ENCODE measurements at regions not wholly inside any gene's neighbourhood (a gene's known extent, or its start where the extent isn't known, plus 50 kb on each side); places are given as distances from the start of the nearest gene placed in this dataset.
"Not testable (repeated sequence)": the region's sequence is repeated elsewhere in the genome, so short reads cannot be mapped to it uniquely, and the experiment has no call there.

DNA sequence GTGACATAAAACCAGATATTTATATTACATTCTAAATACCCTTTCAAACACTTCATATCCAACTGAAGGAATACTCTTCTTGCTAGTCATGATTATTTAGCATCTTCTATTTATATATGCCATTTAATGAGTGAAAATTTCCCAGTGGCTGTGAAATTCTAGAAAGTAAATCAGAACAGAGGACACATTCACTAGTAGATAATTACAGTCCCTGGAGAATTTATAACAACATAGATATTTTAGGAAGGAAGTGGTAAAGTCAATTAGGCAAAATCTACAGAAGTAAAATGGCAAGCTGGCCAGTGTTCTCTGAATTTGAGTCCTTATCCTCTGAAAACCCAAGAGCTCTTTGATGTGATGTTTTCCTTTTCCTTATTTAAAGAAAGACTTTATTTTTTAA lies 121.8 kb downstream of the PMAIP1 start:
- Histone ChIP-seq H3K36me3 (no peaks in the 10 kb centered on the region), H3K4me1 (no peaks in the 10 kb centered on the region), H3K9me3 (no peaks in the 10 kb centered on the region), H3K27me3 (no peaks in the 10 kb centered on the region), H3K4me3 (no peak overlapping the region), H3K27ac (no peak overlapping the region)
- no peak for DNase-seq (ENCODE audit: extremely low spot score in 2 of 2)
- intact Hi-C loops (cut with DNase I) = no loop called here
- TF ChIP-seq POLR2AphosphoS5 (IDR thresholded peaks at IDR 0.05; ENCODE audit: insufficient read depth in 1 of 2, low read depth in 1 of 2) (no peak), POLR2A (IDR thresholded peaks at IDR 0.05) (no peak)
- TF ChIP-seq, protein P1, sequence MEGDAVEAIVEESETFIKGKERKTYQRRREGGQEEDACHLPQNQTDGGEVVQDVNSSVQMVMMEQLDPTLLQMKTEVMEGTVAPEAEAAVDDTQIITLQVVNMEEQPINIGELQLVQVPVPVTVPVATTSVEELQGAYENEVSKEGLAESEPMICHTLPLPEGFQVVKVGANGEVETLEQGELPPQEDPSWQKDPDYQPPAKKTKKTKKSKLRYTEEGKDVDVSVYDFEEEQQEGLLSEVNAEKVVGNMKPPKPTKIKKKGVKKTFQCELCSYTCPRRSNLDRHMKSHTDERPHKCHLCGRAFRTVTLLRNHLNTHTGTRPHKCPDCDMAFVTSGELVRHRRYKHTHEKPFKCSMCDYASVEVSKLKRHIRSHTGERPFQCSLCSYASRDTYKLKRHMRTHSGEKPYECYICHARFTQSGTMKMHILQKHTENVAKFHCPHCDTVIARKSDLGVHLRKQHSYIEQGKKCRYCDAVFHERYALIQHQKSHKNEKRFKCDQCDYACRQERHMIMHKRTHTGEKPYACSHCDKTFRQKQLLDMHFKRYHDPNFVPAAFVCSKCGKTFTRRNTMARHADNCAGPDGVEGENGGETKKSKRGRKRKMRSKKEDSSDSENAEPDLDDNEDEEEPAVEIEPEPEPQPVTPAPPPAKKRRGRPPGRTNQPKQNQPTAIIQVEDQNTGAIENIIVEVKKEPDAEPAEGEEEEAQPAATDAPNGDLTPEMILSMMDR (IDR thresholded peaks at IDR 0.05) = no peak

DNA sequence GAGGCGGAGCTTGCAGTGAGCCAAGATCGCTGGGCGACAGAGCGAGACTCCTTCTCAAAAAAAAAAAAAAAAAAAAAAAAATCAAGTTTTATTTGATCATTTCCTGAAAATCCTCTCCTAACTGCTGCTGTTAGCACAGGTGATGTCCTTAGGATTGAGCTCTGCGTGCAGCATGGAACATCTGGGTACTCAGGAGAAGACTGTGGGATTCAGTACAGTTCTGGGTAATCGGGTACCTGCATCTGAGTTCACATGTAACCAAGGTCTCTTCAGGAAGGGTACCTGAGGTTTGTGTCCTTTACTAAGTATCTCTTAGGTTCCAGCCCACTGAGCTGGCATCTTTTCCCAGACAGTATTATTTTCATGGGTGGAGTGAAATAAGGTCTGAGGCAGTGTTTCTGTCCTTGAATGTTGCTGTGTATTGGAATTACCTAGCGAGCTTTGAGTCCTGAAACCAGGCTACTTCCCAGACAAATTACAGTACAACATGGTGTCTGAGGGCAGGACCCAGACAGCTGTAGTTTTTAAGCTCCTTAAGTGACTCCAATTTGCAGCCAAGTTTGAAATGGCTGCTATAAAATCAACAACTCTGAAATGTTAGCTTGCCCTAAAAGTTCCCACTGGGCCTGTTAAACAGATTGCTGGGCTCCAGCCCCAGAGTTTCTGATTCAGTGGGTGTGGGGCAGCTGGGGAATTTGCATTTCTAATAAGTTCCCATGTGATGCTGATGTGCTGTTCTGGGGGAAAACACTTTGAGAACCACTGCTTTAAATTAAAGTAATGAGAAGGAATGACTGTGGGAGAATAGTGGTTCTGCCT lies 120.5 kb downstream of the PMAIP1 start:
- intact Hi-C loops (cut with DNase I) = no loop called here
- Histone ChIP-seq H3K4me3 (no peak overlapping the region), H3K9me3 (no peaks in the 10 kb centered on the region), H3K4me1 (no peaks in the 10 kb centered on the region), H3K36me3 (no peaks in the 10 kb centered on the region), H3K27me3 (no peaks in the 10 kb centered on the region), H3K27ac (no peak overlapping the region)
- TF ChIP-seq POLR2A (IDR thresholded peaks at IDR 0.05) = no peak
- TF ChIP-seq POLR2AphosphoS5 (IDR thresholded peaks at IDR 0.05; ENCODE audit: insufficient read depth in 1 of 2, low read depth in 1 of 2) = no peak
- TF ChIP-seq, protein P1 (IDR thresholded peaks at IDR 0.05) = no peak
- no peak for DNase-seq (ENCODE audit: extremely low spot score in 2 of 2)

DNA sequence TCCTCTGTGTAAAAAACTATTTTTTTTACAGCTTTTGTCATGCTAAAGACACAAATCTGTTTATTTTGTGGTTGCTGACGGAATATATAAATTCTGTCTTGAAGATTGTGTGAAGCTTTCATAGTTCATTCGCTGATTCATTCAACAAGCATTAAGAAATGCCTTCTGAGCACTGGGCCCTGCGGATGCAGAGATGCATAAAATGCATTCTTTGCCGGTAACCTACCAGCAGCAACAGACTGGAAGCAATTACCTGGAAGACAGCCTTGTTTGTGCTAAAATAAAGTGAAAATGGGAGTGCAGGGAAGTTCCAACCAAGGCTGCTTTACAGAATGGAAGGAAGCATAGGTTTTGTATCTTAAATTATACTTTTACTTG lies 119.7 kb downstream of the PMAIP1 start:
- H3K9me3 ChIP-seq = no peaks in the 10 kb centered on the region
- TF ChIP-seq POLR2A (IDR thresholded peaks at IDR 0.05) = no peak
- TF ChIP-seq, protein P1 (IDR thresholded peaks at IDR 0.05) = no peak
- no peak for TF ChIP-seq POLR2AphosphoS5 (IDR thresholded peaks at IDR 0.05; ENCODE audit: insufficient read depth in 1 of 2, low read depth in 1 of 2)
- no peaks in the 10 kb centered on the region for H3K27me3 ChIP-seq
- H3K36me3 ChIP-seq = no peaks in the 10 kb centered on the region
- intact Hi-C loops (cut with DNase I) = no loop called here
- no peak for DNase-seq (ENCODE audit: extremely low spot score in 2 of 2)
- no peak overlapping the region for H3K4me3 ChIP-seq
- H3K27ac ChIP-seq = no peak overlapping the region
- no peaks in the 10 kb centered on the region for H3K4me1 ChIP-seq

DNA sequence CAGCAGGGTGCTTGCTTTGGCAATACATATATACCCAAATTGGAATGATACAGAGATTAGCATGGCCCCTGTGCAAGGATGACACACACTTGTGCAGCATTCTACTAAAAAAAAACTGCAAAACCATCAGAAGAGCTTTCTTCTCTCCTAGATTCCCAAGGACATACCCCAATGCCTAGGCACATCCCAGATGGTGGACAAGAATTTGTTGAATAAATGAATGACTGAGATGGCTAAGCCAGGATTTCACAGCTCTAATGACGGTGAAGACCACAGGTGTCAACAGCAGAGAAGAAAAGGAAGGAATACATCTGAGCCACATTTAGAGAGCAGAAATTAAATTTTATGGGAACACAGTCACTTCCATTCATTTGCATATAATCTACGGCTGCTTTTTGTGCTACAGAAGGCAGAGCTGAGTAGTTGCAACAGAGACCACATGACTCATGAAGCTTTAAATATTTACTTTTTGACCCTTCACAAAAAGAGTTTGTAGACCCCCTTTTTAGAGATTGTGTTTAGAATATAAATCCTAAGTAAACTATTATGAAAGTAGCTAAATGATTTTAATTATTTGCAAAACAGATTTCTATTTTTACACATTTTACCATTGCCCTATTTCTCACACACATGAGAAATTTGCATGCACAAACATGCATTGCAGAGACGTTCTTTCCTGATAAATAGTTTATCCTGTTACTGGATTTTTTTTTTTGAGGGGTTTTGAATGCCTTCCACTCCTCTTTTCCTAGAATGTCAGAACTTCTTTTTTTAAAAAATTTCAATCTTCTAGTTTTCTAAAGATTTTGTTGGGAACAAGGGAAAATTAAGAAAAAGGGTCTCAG lies 119.0 kb downstream of the PMAIP1 start:
- TF ChIP-seq POLR2A (IDR thresholded peaks at IDR 0.05) (no peak), POLR2AphosphoS5 (IDR thresholded peaks at IDR 0.05; ENCODE audit: insufficient read depth in 1 of 2, low read depth in 1 of 2) (no peak)
- TF ChIP-seq, protein P1 (IDR thresholded peaks at IDR 0.05) = no peak

DNA sequence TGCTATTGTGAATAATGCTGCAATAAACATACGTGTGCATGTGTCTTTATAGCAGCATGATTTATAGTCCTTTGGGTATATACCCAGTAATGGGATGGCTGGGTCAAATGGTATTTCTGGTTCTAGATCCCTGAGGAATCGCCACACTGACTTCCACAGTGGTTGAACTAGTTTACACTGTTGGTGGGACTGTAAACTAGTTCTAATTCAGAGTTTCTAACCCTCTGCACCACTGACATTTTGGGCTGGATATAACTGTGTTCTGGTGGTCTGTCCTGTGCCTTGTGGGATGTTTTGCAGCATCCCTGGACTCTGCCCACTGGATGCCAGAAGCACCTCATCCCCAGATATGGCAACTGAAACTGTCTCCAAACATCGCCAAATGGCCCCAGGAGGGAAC lies 118.3 kb downstream of the PMAIP1 start:
- H3K27ac ChIP-seq; H3K36me3 ChIP-seq; H3K9me3 ChIP-seq; H3K27me3 ChIP-seq; DNase-seq (ENCODE audit: extremely low spot score in 2 of 2); H3K4me3 ChIP-seq; H3K4me1 ChIP-seq; intact Hi-C loops (cut with DNase I): not testable (repeated sequence)

More for the DNA sequence above, 119.0 kb downstream of the PMAIP1 start:
- Histone ChIP-seq H3K4me1 (no peaks in the 10 kb centered on the region), H3K27me3 (no peaks in the 10 kb centered on the region), H3K36me3 (no peaks in the 10 kb centered on the region), H3K9me3 (no peaks in the 10 kb centered on the region), H3K27ac (no peak overlapping the region), H3K4me3 (no peak overlapping the region)
- intact Hi-C loops (cut with DNase I) = no loop called here
- no peak for DNase-seq (ENCODE audit: extremely low spot score in 2 of 2)

Measured in vagina (tissue), 2 donors.